B cell (primary cell): ENCODE measurements at regions not wholly inside any gene's neighbourhood (a gene's known extent, or its start where the extent isn't known, plus 50 kb on each side); places are given as distances from the start of the nearest gene placed in this dataset.

Experiments
- CTCF ChIP-seq: fragments of 200-600 bp; IDR thresholded peaks from one replicate; pipeline ENCODE4 v1.8.0; 2022; ENCODE audit warnings: antibody characterized with exemption, mild to moderate bottlenecking
- EZH2 ChIP-seq: IDR thresholded peaks from 2 replicates; pipeline ENCODE4 v1.6.1; 2012; ENCODE audit warnings: borderline replicate concordance, low read depth, mild to moderate bottlenecking, moderate library complexity, low read length; ENCODE audit not compliant: insufficient read depth, poor library complexity, severe bottlenecking

GRCh38 chr6:23688650-23689049, 437.4 kb upstream of the NRSN1 start:
- TF ChIP-seq CTCF: no peak
- no peak for TF ChIP-seq EZH2
